CD4-positive, alpha-beta T cell treated with Interleukin-10 for 1 hour (primary cell): ENCODE measurements at regions not wholly inside any gene's neighbourhood (a gene's known extent, or its start where the extent isn't known, plus 50 kb on each side); places are given as distances from the start of the nearest gene placed in this dataset.

Experiments
- DNase-seq: peaks from one replicate; pipeline ENCODE4 v3.0.0-alpha.2; 2020

- no peak for DNase-seq
Measured at GRCh38 chr16:18050777-18051176, 285.8 kb downstream of the NPIPA8 start.

GRCh38 chr16:18050234-18050633 is 286.3 kb downstream of the NPIPA8 start:
- DNase-seq: no peak

- DNase-seq: no peak
Measured at GRCh38 chr16:18049547-18050133, 286.9 kb downstream of the NPIPA8 start.

- DNase-seq: no peak
Measured at GRCh38 chr16:18048853-18049546, 287.5 kb downstream of the NPIPA8 start.

- DNase-seq: no peak
Measured at GRCh38 chr16:18047761-18048160, 288.8 kb downstream of the NPIPA8 start.

- no peak for DNase-seq
Measured at GRCh38 chr16:18045356-18045755, 291.2 kb downstream of the NPIPA8 start.

GRCh38 chr16:18041864-18042834 is 294.4 kb downstream of the NPIPA8 start:
- no peak for DNase-seq

GRCh38 chr16:18039931-18040330 is 296.6 kb downstream of the NPIPA8 start:
- DNase-seq: no peak

GRCh38 chr16:18037051-18037450 is 299.5 kb downstream of the NPIPA8 start:
- no peak for DNase-seq

- DNase-seq: no peak
Measured at GRCh38 chr16:18024611-18025010, 311.9 kb downstream of the NPIPA8 start.

- no peak for DNase-seq
Measured at GRCh38 chr16:18018376-18018775, 318.2 kb downstream of the NPIPA8 start.

- no peak for DNase-seq
Measured at GRCh38 chr16:18013863-18014262, 322.7 kb downstream of the NPIPA8 start.

GRCh38 chr16:18008356-18008755 is 328.2 kb downstream of the NPIPA8 start:
- DNase-seq: no peak

GRCh38 chr16:18003033-18003432 is 333.5 kb downstream of the NPIPA8 start:
- no peak for DNase-seq

GRCh38 chr16:17998996-17999395 is 337.5 kb downstream of the NPIPA8 start:
- DNase-seq: no peak

- no peak for DNase-seq
Measured at GRCh38 chr16:17998550-17998949, 338.0 kb downstream of the NPIPA8 start.

GRCh38 chr16:17994027-17994426 is 342.5 kb downstream of the NPIPA8 start:
- DNase-seq: no peak

GRCh38 chr16:17992416-17992815 is 344.1 kb downstream of the NPIPA8 start:
- no peak for DNase-seq

- no peak for DNase-seq
Measured at GRCh38 chr16:17989255-17989654, 347.3 kb downstream of the NPIPA8 start.

- DNase-seq: no peak
Measured at GRCh38 chr16:17988839-17989238, 347.7 kb downstream of the NPIPA8 start.

- no peak for DNase-seq
Measured at GRCh38 chr16:17986991-17987390, 349.5 kb downstream of the NPIPA8 start.

- DNase-seq: no peak
Measured at GRCh38 chr16:17984810-17985209, 351.7 kb downstream of the NPIPA8 start.

- no peak for DNase-seq
Measured at GRCh38 chr16:17983847-17984639, 352.5 kb downstream of the NPIPA8 start.
